Activated B cell treated with CpG ODN at 0.5 μM for 24 hours (primary cell): ENCODE measurements at regions not wholly inside any gene's neighbourhood (a gene's known extent, or its start where the extent isn't known, plus 50 kb on each side); places are given as distances from the start of the nearest gene placed in this dataset.

Source experiments
- ATAC-seq: fragments of 200-7000 bp; cut with Tn5 transposase; one replicate; pipeline ENCODE4 v1.10.0; 2021; ENCODE audit warnings: low read depth, mild to moderate bottlenecking, moderate library complexity
- CTCF ChIA-PET: fragments of 350-600 bp; sonication (Branson Sonifier 250); formaldehyde crosslinking; loops from one replicate; lab custom pipeline; 2021; ENCODE audit warnings: antibody characterized with exemption; lab: Charles Lee
- POLR2A ChIA-PET: fragments of 350-600 bp; sonication (Branson Sonifier 250); formaldehyde crosslinking; loops from one replicate; lab custom pipeline; 2021; ENCODE audit warnings: antibody characterized with exemption; lab: Charles Lee
- DNase-seq: peaks from one replicate; pipeline ENCODE4 v3.0.0; 2022
- H3K27ac Mint-ChIP-seq: one replicate; pipeline ENCODE4 v1.8.0; 2020; ENCODE audit warnings: mixed read lengths
- H3K27me3 Mint-ChIP-seq: one replicate; pipeline ENCODE4 v1.8.0; 2021; ENCODE audit warnings: mixed read lengths
- H3K36me3 Mint-ChIP-seq: one replicate; pipeline ENCODE4 v1.8.0; 2021; ENCODE audit warnings: low read depth, mixed read lengths
- H3K4me1 Mint-ChIP-seq: one replicate; pipeline ENCODE4 v1.8.0; 2021; ENCODE audit warnings: mixed read lengths
- H3K4me3 Mint-ChIP-seq: one replicate; pipeline ENCODE4 v1.8.0; 2020; ENCODE audit warnings: mild to moderate bottlenecking, mixed read lengths
- H3K9me3 Mint-ChIP-seq: one replicate; pipeline ENCODE4 v1.8.0; 2020; ENCODE audit warnings: mixed read lengths
- intact Hi-C: fragments of 100-400 bp; cut with micrococcal nuclease; formaldehyde crosslinking; loops from one replicate; pipeline ENCODE4 v1.15.1; 2024
- TF ChIP-seq, protein P1 (sequence below): fragments of 200-600 bp; IDR thresholded peaks from one replicate; pipeline ENCODE4 v1.8.0; 2022; ENCODE audit warnings: antibody characterized with exemption, mild to moderate bottlenecking

DNA sequence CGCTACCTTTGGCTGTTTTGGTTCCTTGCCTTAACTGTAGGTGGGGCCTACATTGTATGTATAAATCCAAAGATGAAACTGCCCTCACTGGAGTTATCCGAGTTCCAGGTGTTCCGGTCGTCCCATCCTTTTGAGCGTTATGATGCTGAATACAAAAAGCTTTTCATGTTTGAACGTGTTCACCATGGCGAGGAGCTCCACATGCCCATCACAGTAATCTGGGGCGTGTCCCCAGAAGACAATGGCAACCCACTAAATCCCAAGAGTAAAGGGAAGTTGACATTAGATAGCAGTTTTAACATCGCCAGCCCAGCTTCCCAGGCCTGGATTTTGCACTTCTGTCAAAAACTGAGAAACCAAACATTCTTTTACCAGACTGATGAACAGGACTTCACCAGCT is 139.5 kb downstream of the TLR5 start:
- TF ChIP-seq, protein P1, sequence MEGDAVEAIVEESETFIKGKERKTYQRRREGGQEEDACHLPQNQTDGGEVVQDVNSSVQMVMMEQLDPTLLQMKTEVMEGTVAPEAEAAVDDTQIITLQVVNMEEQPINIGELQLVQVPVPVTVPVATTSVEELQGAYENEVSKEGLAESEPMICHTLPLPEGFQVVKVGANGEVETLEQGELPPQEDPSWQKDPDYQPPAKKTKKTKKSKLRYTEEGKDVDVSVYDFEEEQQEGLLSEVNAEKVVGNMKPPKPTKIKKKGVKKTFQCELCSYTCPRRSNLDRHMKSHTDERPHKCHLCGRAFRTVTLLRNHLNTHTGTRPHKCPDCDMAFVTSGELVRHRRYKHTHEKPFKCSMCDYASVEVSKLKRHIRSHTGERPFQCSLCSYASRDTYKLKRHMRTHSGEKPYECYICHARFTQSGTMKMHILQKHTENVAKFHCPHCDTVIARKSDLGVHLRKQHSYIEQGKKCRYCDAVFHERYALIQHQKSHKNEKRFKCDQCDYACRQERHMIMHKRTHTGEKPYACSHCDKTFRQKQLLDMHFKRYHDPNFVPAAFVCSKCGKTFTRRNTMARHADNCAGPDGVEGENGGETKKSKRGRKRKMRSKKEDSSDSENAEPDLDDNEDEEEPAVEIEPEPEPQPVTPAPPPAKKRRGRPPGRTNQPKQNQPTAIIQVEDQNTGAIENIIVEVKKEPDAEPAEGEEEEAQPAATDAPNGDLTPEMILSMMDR, result no peak
- peaks cover 61% of the 10 kb centered on the region for H3K36me3 Mint-ChIP-seq
- POLR2A ChIA-PET, result no interaction called here
- DNase-seq (no peak), ATAC-seq (no peak)
- CTCF ChIA-PET, result no interaction called here
- intact Hi-C loops, result no loop called here
- no peak overlapping the region for H3K4me3 Mint-ChIP-seq
- H3K9me3 Mint-ChIP-seq, result no peaks in the 10 kb centered on the region
- H3K4me1 Mint-ChIP-seq, result no peaks in the 10 kb centered on the region
- H3K27ac Mint-ChIP-seq, result no peak overlapping the region
- no peaks in the 10 kb centered on the region for H3K27me3 Mint-ChIP-seq

DNA sequence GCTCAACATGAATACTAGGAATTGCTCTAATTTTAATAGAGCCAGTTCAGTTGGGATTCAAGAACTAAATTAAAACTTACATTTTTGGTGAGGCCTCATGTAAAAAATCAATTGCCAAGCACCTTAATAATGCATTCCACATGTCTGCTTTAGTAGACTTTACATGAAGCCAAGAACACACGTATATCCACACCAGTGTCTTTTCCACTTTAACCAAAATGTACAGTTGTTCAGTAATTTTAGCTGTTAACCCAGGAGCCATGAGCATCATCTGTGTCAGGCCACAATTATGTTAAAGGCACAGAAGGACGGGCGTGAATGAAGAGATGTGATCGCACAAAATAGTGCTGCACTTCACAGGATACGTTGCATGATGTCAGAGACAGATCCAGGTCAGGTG is 136.7 kb downstream of the TLR5 start:
- POLR2A ChIA-PET, result no interaction called here

DNA sequence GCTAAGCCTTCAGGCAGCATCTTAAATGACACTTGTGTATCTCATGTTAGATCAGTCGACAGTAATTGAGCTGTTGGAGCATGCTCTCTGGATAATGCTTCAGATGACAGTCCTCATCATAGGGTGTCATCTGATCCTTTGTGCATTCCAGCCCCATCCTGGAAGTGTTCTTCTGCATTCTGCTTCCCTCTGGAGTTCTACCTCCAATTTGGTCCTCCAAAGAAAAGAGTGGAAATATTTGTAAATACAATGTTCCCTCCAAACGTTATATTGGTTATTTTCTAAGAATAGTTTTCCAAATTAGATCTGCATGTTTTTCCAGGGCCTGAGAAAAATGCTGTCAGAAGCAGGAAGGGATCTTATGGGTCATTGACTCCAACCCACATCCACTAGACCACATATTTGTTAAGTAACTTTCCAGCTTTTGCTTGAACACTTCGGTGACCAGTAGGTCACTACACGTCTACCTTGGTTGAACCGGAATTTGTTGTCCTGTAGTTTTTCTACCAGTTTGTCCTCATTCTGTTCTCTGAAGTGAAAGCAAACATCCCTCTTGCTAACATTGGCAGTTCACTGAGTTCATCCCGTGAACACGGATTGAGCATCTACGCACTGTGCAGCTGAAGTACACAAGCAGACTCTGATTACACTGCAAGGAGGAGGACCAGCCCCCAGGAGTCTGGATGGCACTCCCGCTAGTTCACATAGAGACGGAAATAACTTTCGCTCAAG is 136.0 kb downstream of the TLR5 start:
- H3K4me3 Mint-ChIP-seq, result no peak overlapping the region
- H3K4me1 Mint-ChIP-seq, result no peaks in the 10 kb centered on the region
- TF ChIP-seq, protein P1, result no peak
- no peaks in the 10 kb centered on the region for H3K9me3 Mint-ChIP-seq
- intact Hi-C loops, result no loop called here
- H3K27ac Mint-ChIP-seq, result no peak overlapping the region
- ChIA-PET CTCF (no interaction called here), POLR2A (no interaction called here)
- H3K36me3 Mint-ChIP-seq, result peaks cover 42% of the 10 kb centered on the region
- peaks cover 9% of the 10 kb centered on the region for H3K27me3 Mint-ChIP-seq
- no peak for DNase-seq
- no peak for ATAC-seq

More for the DNA sequence above, 136.7 kb downstream of the TLR5 start:
- CTCF ChIA-PET, result no interaction called here
- H3K27ac Mint-ChIP-seq, result no peak overlapping the region
- intact Hi-C loops, result no loop called here
- TF ChIP-seq, protein P1, result no peak
- H3K36me3 Mint-ChIP-seq, result peaks cover 44% of the 10 kb centered on the region
- ATAC-seq (no peak), DNase-seq (no peak)
- peaks cover 7% of the 10 kb centered on the region for H3K27me3 Mint-ChIP-seq
- no peak overlapping the region for H3K4me3 Mint-ChIP-seq
- H3K4me1 Mint-ChIP-seq, result no peaks in the 10 kb centered on the region
- H3K9me3 Mint-ChIP-seq, result no peaks in the 10 kb centered on the region

DNA sequence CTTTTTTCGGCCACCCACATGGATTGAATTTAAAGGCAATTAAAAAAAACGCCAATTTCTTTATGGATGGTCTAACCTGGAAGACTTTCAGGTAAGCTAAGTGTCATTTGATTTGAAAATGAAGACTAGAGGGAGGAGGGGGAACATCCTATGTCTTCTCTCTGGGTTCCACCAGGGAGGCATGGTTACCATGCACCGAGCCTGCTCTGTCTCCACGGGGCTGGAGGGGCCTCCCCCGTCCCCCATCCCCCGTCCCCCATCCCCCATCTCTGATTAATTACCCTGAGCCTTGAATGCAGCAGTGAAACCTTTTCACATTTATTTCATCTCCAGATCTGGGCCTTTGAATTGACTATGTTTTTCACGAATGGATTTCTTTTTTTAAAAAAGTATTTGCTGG is 135.1 kb downstream of the TLR5 start:
- CTCF ChIA-PET, result no interaction called here
- peaks cover 34% of the 10 kb centered on the region for H3K36me3 Mint-ChIP-seq
- no peaks in the 10 kb centered on the region for H3K4me1 Mint-ChIP-seq
- POLR2A ChIA-PET, result no interaction called here
- H3K27me3 Mint-ChIP-seq, result peaks cover 9% of the 10 kb centered on the region
- H3K27ac Mint-ChIP-seq, result no peak overlapping the region
- TF ChIP-seq, protein P1, result no peak
- intact Hi-C loops, result no loop called here
- H3K9me3 Mint-ChIP-seq, result no peaks in the 10 kb centered on the region
- no peak overlapping the region for H3K4me3 Mint-ChIP-seq
- DNase-seq (no peak), ATAC-seq (no peak)

DNA sequence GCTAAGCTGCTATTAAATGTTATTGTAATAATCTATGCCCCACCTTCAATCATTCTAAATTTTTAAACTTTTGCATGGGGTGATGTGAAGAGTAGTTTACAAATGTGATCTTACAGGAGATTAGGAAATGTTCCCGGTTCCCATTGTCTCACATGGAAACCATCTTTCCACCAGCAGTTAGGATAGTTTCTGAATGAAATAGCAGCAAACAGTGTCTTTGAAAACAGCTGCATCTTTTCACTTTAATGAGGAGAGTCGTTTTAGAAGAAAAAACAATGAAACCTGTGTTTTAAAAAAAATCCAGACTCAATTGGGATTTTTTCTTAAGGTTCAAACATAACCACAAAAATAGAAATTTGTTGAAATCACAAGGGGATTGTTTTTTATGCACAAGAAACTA is 134.2 kb downstream of the TLR5 start:
- H3K27ac Mint-ChIP-seq, result no peak overlapping the region

More for the DNA sequence above, 134.2 kb downstream of the TLR5 start:
- ATAC-seq, result no peak
- TF ChIP-seq, protein P1, result no peak
- Mint-ChIP-seq H3K36me3 (peaks cover 27% of the 10 kb centered on the region), H3K27me3 (peaks cover 12% of the 10 kb centered on the region), H3K4me1 (no peaks in the 10 kb centered on the region), H3K9me3 (no peaks in the 10 kb centered on the region), H3K4me3 (no peak overlapping the region)
- ChIA-PET POLR2A (no interaction called here), CTCF (no interaction called here)
- intact Hi-C loops, result no loop called here
- no peak for DNase-seq
